GM23248 (cell line): ENCODE measurements at regions not wholly inside any gene's neighbourhood (a gene's known extent, or its start where the extent isn't known, plus 50 kb on each side); places are given as distances from the start of the nearest gene placed in this dataset.

Source experiments
- EZH2 ChIP-seq: fragments of 200-600 bp; sonication (generic); IDR thresholded peaks from 2 replicates; pipeline ENCODE4 v1.6.1; 2018; ENCODE audit warnings: antibody characterized with exemption, mild to moderate bottlenecking; ENCODE audit not compliant: insufficient read depth, poor library complexity, severe bottlenecking
- EZH2phosphoT487 ChIP-seq: fragments of 200-600 bp; sonication (generic); IDR thresholded peaks from 2 replicates; pipeline ENCODE4 v1.6.1; 2018; ENCODE audit warnings: antibody characterized with exemption, moderate library complexity, mild to moderate bottlenecking, low read depth; ENCODE audit not compliant: insufficient read depth

DNA sequence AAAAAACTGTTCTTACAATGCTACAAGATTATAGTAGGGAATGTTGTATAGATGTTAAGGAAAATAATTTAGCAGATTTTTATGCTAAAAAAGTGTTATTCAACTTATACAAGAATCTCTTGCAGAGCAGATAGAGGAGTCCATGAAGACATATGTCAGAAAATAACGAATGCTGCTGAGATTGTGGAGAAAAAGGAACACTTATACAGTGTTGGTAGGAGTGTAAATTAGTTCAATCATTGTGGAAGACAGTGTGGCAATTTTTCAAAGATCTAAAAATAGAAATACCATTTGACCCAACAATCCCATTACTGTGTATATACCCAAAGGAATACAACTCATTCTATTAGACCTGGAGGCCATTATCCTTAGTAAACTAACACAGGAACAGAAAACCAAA lies 286.2 kb upstream of the OLFM3 start:
- TF ChIP-seq EZH2 = no peak
- no peak for TF ChIP-seq EZH2phosphoT487
